Neural cell (in vitro differentiated cells): ENCODE measurements at regions not wholly inside any gene's neighbourhood (a gene's known extent, or its start where the extent isn't known, plus 50 kb on each side); places are given as distances from the start of the nearest gene placed in this dataset.

ENCODE experiments used
- H2AFZ ChIP-seq: fragments of 200-600, 300-800 bp; sonication (generic), shearing (Covaris generic); 2 replicates; pipeline ENCODE4 v1.6.0; 2014; ENCODE audit warnings: low read depth, mild to moderate bottlenecking, antibody characterized with exemption, low read length, moderate library complexity
- H3F3A ChIP-seq: fragments of 200-600 bp; shearing (Covaris generic); 2 replicates; pipeline ENCODE4 v1.6.1; 2016; ENCODE audit warnings: mild to moderate bottlenecking, moderate library complexity, mixed read lengths, antibody characterized with exemption, low read length; ENCODE audit not compliant: insufficient read depth, poor library complexity, severe bottlenecking
- H3K27ac ChIP-seq: fragments of 200-600, 300-800 bp; sonication (generic), shearing (Covaris generic); 2 replicates; pipeline ENCODE4 v1.5.1; 2014; ENCODE audit warnings: mild to moderate bottlenecking, low read length, moderate library complexity
- H3K27me3 ChIP-seq: fragments of 300-800, 200-600 bp; sonication (generic), shearing (Covaris generic); 2 replicates; pipeline ENCODE4 v1.6.0; 2014; ENCODE audit warnings: mild to moderate bottlenecking, low read depth, low read length, moderate library complexity; ENCODE audit not compliant: insufficient read depth
- H3K36me3 ChIP-seq: fragments of 300-800, 200-600 bp; sonication (generic), shearing (Covaris generic); 2 replicates; pipeline ENCODE4 v1.5.1; 2014; ENCODE audit warnings: mild to moderate bottlenecking, antibody characterized with exemption, low read length, moderate library complexity; ENCODE audit not compliant: insufficient read depth
- H3K4me2 ChIP-seq: fragments of 300-800, 200-600 bp; sonication (generic), shearing (Covaris generic); 2 replicates; pipeline ENCODE4 v1.6.0; 2014; ENCODE audit warnings: mild to moderate bottlenecking, low read length
- H3K4me3 ChIP-seq: fragments of 300-800, 200-600 bp; sonication (generic), shearing (Covaris generic); 2 replicates; pipeline ENCODE4 v1.5.1; 2014; ENCODE audit warnings: mild to moderate bottlenecking, low read length, moderate library complexity
- H3K79me2 ChIP-seq: fragments of 200-600 bp; shearing (Covaris generic); replicated peaks from 2 replicates; pipeline ENCODE4 v1.6.0; 2014; ENCODE audit warnings: mild to moderate bottlenecking, low read length, moderate library complexity; ENCODE audit not compliant: insufficient read depth
- H3K9ac ChIP-seq: fragments of 300-800, 200-600 bp; sonication (generic), shearing (Covaris generic); 2 replicates; pipeline ENCODE4 v1.6.1; 2016; ENCODE audit warnings: mild to moderate bottlenecking, low read length, mixed read lengths
- H3K9me2 ChIP-seq: fragments of 200-600 bp; shearing (Covaris generic); 2 replicates; pipeline ENCODE4 v1.6.1; 2016; ENCODE audit warnings: mild to moderate bottlenecking, low read length, mixed read lengths; ENCODE audit not compliant: insufficient read depth
- H3K9me3 ChIP-seq: fragments of 200-600, 300-800 bp; sonication (generic), shearing (Covaris generic); 2 replicates; pipeline ENCODE4 v1.6.1; 2016; ENCODE audit warnings: mild to moderate bottlenecking, mixed run types, low read length, moderate library complexity, mixed read lengths
- H4K20me1 ChIP-seq: fragments of 200-600 bp; shearing (Covaris generic); 2 replicates; pipeline ENCODE4 v1.6.1; 2016; ENCODE audit warnings: mild to moderate bottlenecking, mixed run types; ENCODE audit not compliant: insufficient read depth
- EP300 ChIP-seq: fragments of 450-650 bp; conservative IDR thresholded peaks from 2 replicates; pipeline ENCODE4 v1.6.1; 2014; ENCODE audit warnings: antibody characterized with exemption, mild to moderate bottlenecking, moderate library complexity; ENCODE audit not compliant: poor library complexity, severe bottlenecking
- EZH2 ChIP-seq: fragments of 200-600, 300-800 bp; shearing (Covaris generic), sonication (generic); IDR thresholded peaks from 2 replicates; pipeline ENCODE4 v1.6.1; 2014; ENCODE audit warnings: antibody characterized with exemption, low read length, borderline replicate concordance, mild to moderate bottlenecking; ENCODE audit not compliant: insufficient read depth, poor library complexity, severe bottlenecking
- MXI1 ChIP-seq: fragments of 450-650 bp; conservative IDR thresholded peaks from 2 replicates; pipeline ENCODE4 v1.6.1; 2014; ENCODE audit warnings: antibody characterized with exemption, mild to moderate bottlenecking; ENCODE audit not compliant: poor library complexity, severe bottlenecking
- POLR2AphosphoS5 ChIP-seq: IDR thresholded peaks from 2 replicates; pipeline ENCODE4 v1.6.1; 2012
- RAD21 ChIP-seq: fragments of 450-650 bp; conservative IDR thresholded peaks from 2 replicates; pipeline ENCODE4 v1.6.1; 2014; ENCODE audit warnings: antibody characterized with exemption, mild to moderate bottlenecking, moderate library complexity
- SMC3 ChIP-seq: fragments of 450-650 bp; conservative IDR thresholded peaks from 2 replicates; pipeline ENCODE4 v1.6.1; 2014; ENCODE audit warnings: antibody characterized with exemption, mild to moderate bottlenecking, moderate library complexity; ENCODE audit not compliant: poor library complexity
- TAF1 ChIP-seq: IDR thresholded peaks from 2 replicates; pipeline ENCODE4 v1.6.1; 2012; ENCODE audit warnings: low read depth
- TF ChIP-seq, protein P1 (sequence below): fragments of 450-650 bp; IDR thresholded peaks from 2 replicates; pipeline ENCODE4 v1.5.1; 2014; ENCODE audit warnings: antibody characterized with exemption, mild to moderate bottlenecking, moderate library complexity; ENCODE audit not compliant: poor library complexity, severe bottlenecking
- TF ChIP-seq, protein P2 (sequence below): IDR thresholded peaks from 2 replicates; pipeline ENCODE4 v1.6.1; 2012; ENCODE audit warnings: borderline replicate concordance

DNA sequence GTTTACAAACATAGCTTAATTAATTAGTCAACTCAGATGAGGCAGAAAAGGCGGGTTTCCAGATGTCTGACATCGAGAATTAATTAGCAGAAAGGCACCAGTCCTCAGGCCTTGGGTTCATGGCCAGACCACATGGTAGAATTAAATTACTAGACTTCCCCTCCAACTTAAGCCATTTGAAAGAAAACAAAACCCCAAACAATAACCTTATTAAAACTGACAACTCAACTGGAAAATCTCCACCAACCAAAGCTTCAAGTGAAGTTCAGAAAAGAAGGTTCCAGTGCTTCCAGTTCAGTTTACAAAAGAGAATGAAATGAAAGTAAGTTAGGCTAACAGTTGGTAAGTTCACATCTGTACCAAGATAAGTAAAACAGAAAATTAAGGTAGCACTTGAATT is 349.5 kb downstream of the GRIN2B start:
- Histone ChIP-seq H3K27ac (no peak overlapping the region), H3K79me2 (no peaks in the 10 kb centered on the region), H4K20me1 (no peaks in the 10 kb centered on the region), H3K9ac (no peak overlapping the region), H3K4me2 (no peak overlapping the region), H3K4me3 (no peak overlapping the region), H3K36me3 (no peaks in the 10 kb centered on the region), H3K27me3 (no peaks in the 10 kb centered on the region), H3K9me3 (no peaks in the 10 kb centered on the region), H2AFZ (no peak overlapping the region), H3F3A (no peaks in the 10 kb centered on the region), H3K9me2 (no peaks in the 10 kb centered on the region)
- TF ChIP-seq, protein P1, sequence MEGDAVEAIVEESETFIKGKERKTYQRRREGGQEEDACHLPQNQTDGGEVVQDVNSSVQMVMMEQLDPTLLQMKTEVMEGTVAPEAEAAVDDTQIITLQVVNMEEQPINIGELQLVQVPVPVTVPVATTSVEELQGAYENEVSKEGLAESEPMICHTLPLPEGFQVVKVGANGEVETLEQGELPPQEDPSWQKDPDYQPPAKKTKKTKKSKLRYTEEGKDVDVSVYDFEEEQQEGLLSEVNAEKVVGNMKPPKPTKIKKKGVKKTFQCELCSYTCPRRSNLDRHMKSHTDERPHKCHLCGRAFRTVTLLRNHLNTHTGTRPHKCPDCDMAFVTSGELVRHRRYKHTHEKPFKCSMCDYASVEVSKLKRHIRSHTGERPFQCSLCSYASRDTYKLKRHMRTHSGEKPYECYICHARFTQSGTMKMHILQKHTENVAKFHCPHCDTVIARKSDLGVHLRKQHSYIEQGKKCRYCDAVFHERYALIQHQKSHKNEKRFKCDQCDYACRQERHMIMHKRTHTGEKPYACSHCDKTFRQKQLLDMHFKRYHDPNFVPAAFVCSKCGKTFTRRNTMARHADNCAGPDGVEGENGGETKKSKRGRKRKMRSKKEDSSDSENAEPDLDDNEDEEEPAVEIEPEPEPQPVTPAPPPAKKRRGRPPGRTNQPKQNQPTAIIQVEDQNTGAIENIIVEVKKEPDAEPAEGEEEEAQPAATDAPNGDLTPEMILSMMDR: no peak
- TF ChIP-seq TAF1 (no peak), MXI1 (no peak), SMC3 (no peak), POLR2AphosphoS5 (no peak)

DNA sequence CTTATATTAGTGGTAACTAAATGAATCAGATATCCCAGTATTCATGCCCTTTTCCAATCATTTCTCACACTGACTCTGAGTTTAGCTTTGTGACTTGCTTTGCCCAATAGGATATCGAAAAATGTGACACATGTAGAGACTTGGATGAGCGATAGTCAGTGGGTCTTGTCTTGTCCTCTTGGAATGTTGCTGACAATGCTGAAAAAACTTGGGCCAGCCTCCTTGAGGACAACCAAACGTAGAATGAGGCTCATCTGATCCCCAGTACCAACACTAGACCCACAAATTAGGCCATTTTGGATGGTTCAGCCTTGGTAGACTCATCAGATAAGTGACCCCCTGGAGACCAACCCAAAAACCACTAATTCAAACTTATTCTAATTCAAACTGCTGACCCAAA is 351.0 kb downstream of the GRIN2B start:
- TF ChIP-seq, protein P2, sequence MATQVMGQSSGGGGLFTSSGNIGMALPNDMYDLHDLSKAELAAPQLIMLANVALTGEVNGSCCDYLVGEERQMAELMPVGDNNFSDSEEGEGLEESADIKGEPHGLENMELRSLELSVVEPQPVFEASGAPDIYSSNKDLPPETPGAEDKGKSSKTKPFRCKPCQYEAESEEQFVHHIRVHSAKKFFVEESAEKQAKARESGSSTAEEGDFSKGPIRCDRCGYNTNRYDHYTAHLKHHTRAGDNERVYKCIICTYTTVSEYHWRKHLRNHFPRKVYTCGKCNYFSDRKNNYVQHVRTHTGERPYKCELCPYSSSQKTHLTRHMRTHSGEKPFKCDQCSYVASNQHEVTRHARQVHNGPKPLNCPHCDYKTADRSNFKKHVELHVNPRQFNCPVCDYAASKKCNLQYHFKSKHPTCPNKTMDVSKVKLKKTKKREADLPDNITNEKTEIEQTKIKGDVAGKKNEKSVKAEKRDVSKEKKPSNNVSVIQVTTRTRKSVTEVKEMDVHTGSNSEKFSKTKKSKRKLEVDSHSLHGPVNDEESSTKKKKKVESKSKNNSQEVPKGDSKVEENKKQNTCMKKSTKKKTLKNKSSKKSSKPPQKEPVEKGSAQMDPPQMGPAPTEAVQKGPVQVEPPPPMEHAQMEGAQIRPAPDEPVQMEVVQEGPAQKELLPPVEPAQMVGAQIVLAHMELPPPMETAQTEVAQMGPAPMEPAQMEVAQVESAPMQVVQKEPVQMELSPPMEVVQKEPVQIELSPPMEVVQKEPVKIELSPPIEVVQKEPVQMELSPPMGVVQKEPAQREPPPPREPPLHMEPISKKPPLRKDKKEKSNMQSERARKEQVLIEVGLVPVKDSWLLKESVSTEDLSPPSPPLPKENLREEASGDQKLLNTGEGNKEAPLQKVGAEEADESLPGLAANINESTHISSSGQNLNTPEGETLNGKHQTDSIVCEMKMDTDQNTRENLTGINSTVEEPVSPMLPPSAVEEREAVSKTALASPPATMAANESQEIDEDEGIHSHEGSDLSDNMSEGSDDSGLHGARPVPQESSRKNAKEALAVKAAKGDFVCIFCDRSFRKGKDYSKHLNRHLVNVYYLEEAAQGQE: no peak
- TF ChIP-seq EP300: no peak
- no peak for TF ChIP-seq EZH2
- TF ChIP-seq SMC3: no peak
- no peak for TF ChIP-seq MXI1
- no peak for TF ChIP-seq POLR2AphosphoS5
- no peak for TF ChIP-seq TAF1
- TF ChIP-seq, protein P1: no peak
- TF ChIP-seq RAD21: no peak
- no peaks in the 10 kb centered on the region for H3K79me2 ChIP-seq
- no peaks in the 10 kb centered on the region for H3F3A ChIP-seq
- H3K27ac ChIP-seq: no peak overlapping the region
- H3K4me2 ChIP-seq: no peak overlapping the region
- H2AFZ ChIP-seq: no peak overlapping the region
- no peak overlapping the region for H3K9ac ChIP-seq
- H3K4me3 ChIP-seq: no peak overlapping the region
- no peaks in the 10 kb centered on the region for H3K9me2 ChIP-seq
- H3K9me3 ChIP-seq: no peaks in the 10 kb centered on the region
- H4K20me1 ChIP-seq: no peaks in the 10 kb centered on the region
- H3K36me3 ChIP-seq: no peaks in the 10 kb centered on the region
- no peaks in the 10 kb centered on the region for H3K27me3 ChIP-seq
